CD4-positive, alpha-beta memory T cell (primary cell): ENCODE measurements at regions not wholly inside any gene's neighbourhood (a gene's known extent, or its start where the extent isn't known, plus 50 kb on each side); places are given as distances from the start of the nearest gene placed in this dataset.

Experiments used
- CTCF ChIA-PET: fragments of 350-600 bp; sonication (Branson Sonifier 250); formaldehyde crosslinking; loops from one replicate; lab custom pipeline; 2021; ENCODE audit warnings: inconsistent platforms; ENCODE audit not compliant: partially characterized antibody; lab: Charles Lee
- POLR2A ChIA-PET: fragments of 350-600 bp; sonication (Branson Sonifier 250); formaldehyde crosslinking; loops from one replicate; lab custom pipeline; 2021; ENCODE audit not compliant: partially characterized antibody; lab: Charles Lee
- DNase-seq, 5 donors: peaks; one replicate each; pipeline versions ENCODE4 v3.0.0 to v3.0.0-alpha.2; 2020 to 2022; ENCODE audit warnings: mixed read lengths in 1 of 5
- H3K27ac ChIP-seq: one replicate; pipeline ENCODE4 v1.7.0; 2013; ENCODE audit warnings: low read depth, low read length
- H3K27me3 ChIP-seq: 2 replicates; pipeline ENCODE4 v1.7.0; 2013; ENCODE audit warnings: mild to moderate bottlenecking, low read length, moderate library complexity; ENCODE audit not compliant: insufficient read depth
- H3K36me3 ChIP-seq: 2 replicates; pipeline ENCODE4 v1.7.0; 2013; ENCODE audit warnings: mild to moderate bottlenecking, low read length, moderate library complexity; ENCODE audit not compliant: insufficient read depth
- H3K4me1 ChIP-seq: 2 replicates; pipeline ENCODE4 v1.7.0; 2013; ENCODE audit warnings: mild to moderate bottlenecking, low read length, moderate library complexity; ENCODE audit not compliant: insufficient read depth
- H3K4me3 ChIP-seq, 2 donors: one replicate each; pipeline ENCODE4 v1.7.0; 2013; ENCODE audit warnings: low read length in 2 of 2, mild to moderate bottlenecking in 1 of 2
- H3K9me3 ChIP-seq, 2 donors: one replicate each; pipeline ENCODE4 v1.7.0; 2013; ENCODE audit warnings: low read length in 2 of 2, control low read depth in 1 of 2; ENCODE audit not compliant: control insufficient read depth in 1 of 2
- H3K27ac Mint-ChIP-seq, 7 donors: one replicate each; pipeline ENCODE4 v1.8.0; 2020 to 2021; ENCODE audit warnings: mixed read lengths in 7 of 7, mild to moderate bottlenecking in 6 of 7, inconsistent platforms in 3 of 7, moderate library complexity in 3 of 7
- H3K27me3 Mint-ChIP-seq, 2 donors: one replicate each; pipeline ENCODE4 v1.8.0; 2020 to 2021; ENCODE audit warnings: mixed read lengths in 2 of 2
- H3K36me3 Mint-ChIP-seq, 2 donors: one replicate each; pipeline ENCODE4 v1.8.0; 2020 to 2021; ENCODE audit warnings: mixed read lengths in 2 of 2, inconsistent platforms in 1 of 2, mild to moderate bottlenecking in 1 of 2
- H3K4me1 Mint-ChIP-seq, 4 donors: one replicate each; pipeline ENCODE4 v1.8.0; 2020 to 2021; ENCODE audit warnings: mixed read lengths in 4 of 4, mild to moderate bottlenecking in 1 of 4
- H3K4me3 Mint-ChIP-seq, 8 donors: one replicate each; pipeline ENCODE4 v1.8.0; 2020 to 2021; ENCODE audit warnings: mixed read lengths in 8 of 8, mild to moderate bottlenecking in 7 of 8, moderate library complexity in 6 of 8, inconsistent platforms in 3 of 8
- H3K9me3 Mint-ChIP-seq, 8 donors: one replicate each; pipeline ENCODE4 v1.8.0; 2020 to 2021; ENCODE audit warnings: mixed read lengths in 8 of 8, mild to moderate bottlenecking in 5 of 8, inconsistent platforms in 3 of 8, moderate library complexity in 1 of 8
- intact Hi-C: fragments of 100-400 bp; cut with micrococcal nuclease; formaldehyde crosslinking; loops from one replicate; pipeline ENCODE4 v1.15.1; 2023

GRCh38 chr16:85466304-85466700, 146.8 kb upstream of the GSE1 start:
- CTCF ChIA-PET, result no interaction called here
- H3K36me3 Mint-ChIP-seq, result peaks cover 0 to 3% of the 10 kb centered on the region in 2 donors
- no peak for DNase-seq
- Histone ChIP-seq H3K36me3 (no peaks in the 10 kb centered on the region), H3K27me3 (peaks cover 16% of the 10 kb centered on the region), H3K4me1 (peaks cover 10% of the 10 kb centered on the region), H3K27ac (no peak overlapping the region), H3K4me3 (no peak overlapping the region), H3K9me3 (no peaks in the 10 kb centered on the region)
- intact Hi-C loops, result no loop called here
- H3K27me3 Mint-ChIP-seq, result peaks cover 14 to 15% of the 10 kb centered on the region in 2 donors
- no peak overlapping the region for H3K27ac Mint-ChIP-seq
- H3K4me3 Mint-ChIP-seq, result no peak overlapping the region
- peaks cover 3 to 6% (median 5%) of the 10 kb centered on the region in 4 donors for H3K4me1 Mint-ChIP-seq
- no peaks in the 10 kb centered on the region for H3K9me3 Mint-ChIP-seq
- POLR2A ChIA-PET, result no interaction called here

- intact Hi-C loops, result no loop called here
- DNase-seq, result no peak
- H3K9me3 Mint-ChIP-seq, result no peaks in the 10 kb centered on the region
- ChIA-PET CTCF (no interaction called here), POLR2A (no interaction called here)
- no peaks in the 10 kb centered on the region for H3K36me3 ChIP-seq
- H3K9me3 ChIP-seq, result no peaks in the 10 kb centered on the region
- H3K4me1 Mint-ChIP-seq, result peaks cover 3 to 6% (median 5%) of the 10 kb centered on the region in 4 donors
- H3K27me3 Mint-ChIP-seq, result peaks cover 14 to 15% of the 10 kb centered on the region in 2 donors
- H3K27ac ChIP-seq, result no peak overlapping the region
- no peak overlapping the region for H3K27ac Mint-ChIP-seq
- H3K27me3 ChIP-seq, result peaks cover 9% of the 10 kb centered on the region
- H3K4me1 ChIP-seq, result peaks cover 3% of the 10 kb centered on the region
- no peak overlapping the region for H3K4me3 ChIP-seq
- no peak overlapping the region for H3K4me3 Mint-ChIP-seq
- peaks cover 0 to 3% of the 10 kb centered on the region in 2 donors for H3K36me3 Mint-ChIP-seq
Observed at GRCh38 chr16:85466989-85467388, 146.1 kb upstream of the GSE1 start.

DNA sequence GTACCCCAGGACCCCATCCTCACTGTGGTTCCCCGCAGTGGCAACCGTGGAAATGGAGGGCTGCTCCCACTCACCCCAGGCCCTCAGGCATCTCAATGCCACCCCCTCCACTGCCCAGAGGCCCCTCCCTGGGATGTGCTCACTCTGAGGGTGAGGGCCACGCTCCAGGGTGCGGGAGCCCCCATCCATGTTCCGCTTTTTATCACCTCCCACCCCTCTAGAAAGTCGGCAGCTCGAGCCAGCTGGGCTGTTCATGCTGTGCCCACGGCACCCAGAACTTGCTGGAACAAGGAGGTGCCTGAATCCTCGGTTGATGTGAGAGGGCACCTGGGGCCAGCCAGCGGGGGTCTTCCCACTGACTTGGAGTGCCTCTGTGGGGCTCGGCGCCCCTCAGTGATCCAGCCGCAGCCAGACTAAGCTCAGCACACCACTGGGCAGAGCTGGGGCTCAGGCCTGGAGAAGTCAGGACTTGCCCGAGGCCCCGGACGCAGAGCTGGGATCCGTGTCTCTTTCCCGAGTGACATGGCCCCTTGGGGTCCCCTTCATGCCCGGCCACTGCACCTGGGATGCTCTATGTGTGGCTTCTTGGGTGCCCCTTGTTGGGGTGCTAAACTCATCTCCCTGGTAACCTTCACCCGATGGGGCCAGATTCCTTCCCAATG, 143.1 kb upstream of the GSE1 start:
- Histone ChIP-seq H3K27ac (no peak overlapping the region), H3K4me1 (no peaks in the 10 kb centered on the region), H3K4me3 (no peak overlapping the region), H3K36me3 (no peaks in the 10 kb centered on the region), H3K27me3 (no peaks in the 10 kb centered on the region), H3K9me3 (no peaks in the 10 kb centered on the region)
- peaks cover 0 to 3% (median 0%) of the 10 kb centered on the region in 4 donors for H3K4me1 Mint-ChIP-seq
- H3K4me3 Mint-ChIP-seq, result no peak overlapping the region
- CTCF ChIA-PET, result interaction anchor here (0.9 to 1.6 kb wide), 3 partner anchors 10 to 146 kb away, joined by 3 read pairs; no protein-coding TSS in a partner anchor
- no peaks in the 10 kb centered on the region for H3K9me3 Mint-ChIP-seq
- intact Hi-C loops, result no loop called here
- no peak for DNase-seq
- H3K27ac Mint-ChIP-seq, result no peak overlapping the region
- H3K36me3 Mint-ChIP-seq, result peaks cover 0 to 3% of the 10 kb centered on the region in 2 donors
- POLR2A ChIA-PET, result no interaction called here
- H3K27me3 Mint-ChIP-seq, result peaks cover 8 to 13% of the 10 kb centered on the region in 2 donors

GRCh38 chr16:85470873-85471272, 142.2 kb upstream of the GSE1 start:
- H3K27me3 ChIP-seq, result no peaks in the 10 kb centered on the region
- H3K4me3 ChIP-seq, result no peak overlapping the region
- POLR2A ChIA-PET, result no interaction called here
- no peaks in the 10 kb centered on the region for H3K9me3 ChIP-seq
- intact Hi-C loops, result no loop called here
- H3K4me1 ChIP-seq, result no peaks in the 10 kb centered on the region
- Mint-ChIP-seq H3K27ac (no peak overlapping the region), H3K27me3 (peaks cover under 1 to 7% of the 10 kb centered on the region in 2 donors), H3K4me1 (no peaks in the 10 kb centered on the region), H3K9me3 (no peaks in the 10 kb centered on the region), H3K36me3 (no peaks in the 10 kb centered on the region), H3K4me3 (no peak overlapping the region)
- no peak overlapping the region for H3K27ac ChIP-seq
- CTCF ChIA-PET, result interaction anchor here (0.9 to 1.6 kb wide), 3 partner anchors 9 to 145 kb away, joined by 3 read pairs; no protein-coding TSS in a partner anchor
- DNase-seq, result no peak
- no peaks in the 10 kb centered on the region for H3K36me3 ChIP-seq

DNA sequence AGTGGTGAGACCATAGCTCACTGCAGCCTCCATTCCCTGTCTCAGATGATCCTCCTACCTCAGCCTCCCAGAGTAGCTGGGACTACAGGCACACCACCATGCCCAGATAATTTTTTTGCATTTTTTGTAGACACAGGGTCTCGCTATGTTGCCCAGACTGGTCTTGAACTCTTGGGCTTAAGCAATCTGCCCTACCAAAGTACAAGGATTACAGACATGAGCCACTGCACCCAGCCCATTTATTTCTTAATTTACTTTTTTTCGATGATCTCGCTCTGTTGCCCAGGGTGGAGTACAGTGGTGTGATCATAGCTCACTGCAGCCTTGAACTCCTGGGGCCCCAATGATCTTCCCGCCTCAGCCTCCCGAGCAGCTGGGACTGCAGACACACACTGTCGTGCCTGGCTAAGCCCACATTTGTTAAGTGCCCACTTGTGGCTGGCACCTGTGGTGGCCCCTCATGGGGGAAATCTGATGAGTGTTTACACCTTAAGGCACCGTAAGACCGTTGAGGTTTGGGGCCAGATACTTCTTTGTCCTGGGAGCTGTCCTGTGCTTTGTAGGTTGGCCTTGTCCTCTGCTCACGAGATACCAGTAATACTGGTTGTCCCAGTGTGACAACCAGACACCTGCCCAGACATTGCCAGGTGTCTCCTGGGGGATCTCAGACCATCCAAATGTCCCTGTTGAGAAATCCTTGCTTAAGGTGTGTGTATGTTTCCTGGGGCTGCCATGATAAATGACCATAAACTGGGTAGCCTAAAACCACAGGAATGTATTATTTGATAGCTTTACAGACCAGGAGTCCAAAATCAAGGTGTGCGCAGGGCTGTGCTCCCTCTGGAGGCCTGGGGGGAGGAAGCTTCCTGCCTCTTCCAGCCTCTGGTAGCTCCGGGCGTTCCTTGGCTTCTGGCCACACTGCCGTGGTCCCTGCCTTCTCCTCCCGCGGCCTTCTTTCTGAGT, 141.4 kb upstream of the GSE1 start:
- no peaks in the 10 kb centered on the region for H3K4me1 ChIP-seq
- Mint-ChIP-seq H3K36me3 (no peaks in the 10 kb centered on the region), H3K4me1 (no peaks in the 10 kb centered on the region), H3K4me3 (no peak overlapping the region), H3K27me3 (peaks cover 0 to 7% of the 10 kb centered on the region in 2 donors), H3K9me3 (no peaks in the 10 kb centered on the region), H3K27ac (no peak overlapping the region)
- no peak for DNase-seq
- H3K36me3 ChIP-seq, result no peaks in the 10 kb centered on the region
- H3K27me3 ChIP-seq, result no peaks in the 10 kb centered on the region
- intact Hi-C loops, result no loop called here
- H3K4me3 ChIP-seq, result no peak overlapping the region
- no peak overlapping the region for H3K27ac ChIP-seq
- ChIA-PET CTCF (interaction anchor here (1.6 kb wide), 1 partner anchor 52 kb away, joined by 3 read pairs; no protein-coding TSS in a partner anchor), POLR2A (no interaction called here)
- no peaks in the 10 kb centered on the region for H3K9me3 ChIP-seq

- no peak overlapping the region for H3K27ac Mint-ChIP-seq
- intact Hi-C loops, result no loop called here
- Histone ChIP-seq H3K4me1 (no peaks in the 10 kb centered on the region), H3K36me3 (no peaks in the 10 kb centered on the region), H3K27ac (no peak overlapping the region), H3K27me3 (no peaks in the 10 kb centered on the region), H3K4me3 (no peak overlapping the region), H3K9me3 (no peaks in the 10 kb centered on the region)
- H3K27me3 Mint-ChIP-seq, result peaks cover 0 to 4% of the 10 kb centered on the region in 2 donors
- no peak for DNase-seq
- no peaks in the 10 kb centered on the region for H3K36me3 Mint-ChIP-seq
- H3K4me1 Mint-ChIP-seq, result no peaks in the 10 kb centered on the region
- no peaks in the 10 kb centered on the region for H3K9me3 Mint-ChIP-seq
- CTCF ChIA-PET, result no interaction called here
- POLR2A ChIA-PET, result no interaction called here
- no peak overlapping the region for H3K4me3 Mint-ChIP-seq
Observed at GRCh38 chr16:85472514-85472913, 140.6 kb upstream of the GSE1 start.

DNA sequence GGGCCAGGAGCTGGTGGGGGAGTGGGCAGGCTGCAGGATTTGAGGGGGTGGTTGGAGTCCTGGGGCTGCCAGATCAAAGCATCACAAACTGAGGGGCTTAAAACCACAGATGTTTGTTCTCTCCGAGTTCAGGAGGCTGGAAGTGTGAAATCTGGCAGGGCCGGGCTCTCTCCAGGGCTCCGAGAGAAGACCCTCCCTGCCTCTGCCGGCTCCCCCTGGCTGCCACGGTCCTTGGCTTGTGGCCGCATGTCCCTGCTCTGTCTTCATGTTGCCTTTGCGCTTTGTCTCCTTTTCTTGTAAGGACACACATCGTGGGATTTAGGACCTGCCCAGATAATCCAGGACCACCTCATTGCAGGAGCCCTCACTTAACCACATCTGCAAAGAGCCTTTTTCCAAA, 139.8 kb upstream of the GSE1 start:
- Histone ChIP-seq H3K4me3 (no peak overlapping the region), H3K27me3 (no peaks in the 10 kb centered on the region), H3K36me3 (no peaks in the 10 kb centered on the region), H3K4me1 (no peaks in the 10 kb centered on the region), H3K27ac (no peak overlapping the region), H3K9me3 (no peaks in the 10 kb centered on the region)
- ChIA-PET CTCF (no interaction called here), POLR2A (no interaction called here)
- Mint-ChIP-seq H3K27me3 (peaks cover 0 to 4% of the 10 kb centered on the region in 2 donors), H3K4me1 (no peaks in the 10 kb centered on the region), H3K4me3 (no peak overlapping the region), H3K36me3 (no peaks in the 10 kb centered on the region), H3K27ac (no peak overlapping the region), H3K9me3 (no peaks in the 10 kb centered on the region)
- DNase-seq, result no peak
- intact Hi-C loops, result no loop called here
